NB4 (cell line): ENCODE measurements at regions not wholly inside any gene's neighbourhood (a gene's known extent, or its start where the extent isn't known, plus 50 kb on each side); places are given as distances from the start of the nearest gene placed in this dataset.

Source experiments
- DNase-seq: peaks from one replicate; pipeline ENCODE4 v3.0.0; 2010; ENCODE audit warnings: low read depth
- H3K4me3 ChIP-seq: one replicate; pipeline ENCODE4 v1.5.1; 2011; ENCODE audit warnings: mild to moderate bottlenecking, low read depth, low read length, moderate library complexity
- CTCF ChIP-seq: IDR thresholded peaks from one replicate; pipeline ENCODE4 v1.5.1; 2012; ENCODE audit warnings: low read depth, low read length
- MAX ChIP-seq: IDR thresholded peaks from 2 replicates; pipeline ENCODE4 v1.6.1; 2011; ENCODE audit warnings: low read depth, low read length
- MYC ChIP-seq: IDR thresholded peaks from 2 replicates; pipeline ENCODE4 v1.6.1; 2011; ENCODE audit warnings: low read depth, low read length
- POLR2A ChIP-seq: IDR thresholded peaks from 2 replicates; pipeline ENCODE4 v1.6.1; 2011; ENCODE audit warnings: mild to moderate bottlenecking; ENCODE audit not compliant: insufficient read length; ENCODE audit errors: extremely low read depth

- H3K4me3 ChIP-seq, result no peak overlapping the region
- TF ChIP-seq CTCF, result no peak
- no peak for TF ChIP-seq MYC
- no peak for TF ChIP-seq MAX
- TF ChIP-seq POLR2A, result no peak
- DNase-seq, result no peak
Observed at GRCh38 chr5:71844862-71845261, 125.8 kb downstream of the CARTPT start.

- TF ChIP-seq MAX (no peak), POLR2A (no peak), CTCF (no peak)
- DNase-seq, result no peak
- no peak overlapping the region for H3K4me3 ChIP-seq
Observed at GRCh38 chr5:71859515-71859914, 140.4 kb downstream of the CARTPT start.

GRCh38 chr5:71860048-71860447, 141.0 kb downstream of the CARTPT start:
- DNase-seq, result no peak
- TF ChIP-seq MYC, result no peak
- no peak for TF ChIP-seq CTCF
- TF ChIP-seq MAX, result no peak
- TF ChIP-seq POLR2A, result no peak

GRCh38 chr5:71861682-71862081, 142.6 kb downstream of the CARTPT start:
- DNase-seq, result no peak
- no peak overlapping the region for H3K4me3 ChIP-seq
- TF ChIP-seq MAX (no peak), MYC (no peak), CTCF (no peak), POLR2A (no peak)

More at GRCh38 chr5:71860048-71860447, 141.0 kb downstream of the CARTPT start:
- H3K4me3 ChIP-seq, result no peak overlapping the region

GRCh38 chr5:71862087-71862486, 143.0 kb downstream of the CARTPT start:
- no peak for DNase-seq
- TF ChIP-seq MAX, result no peak
- no peak for TF ChIP-seq MYC
- TF ChIP-seq POLR2A, result no peak
- TF ChIP-seq CTCF, result no peak

GRCh38 chr5:71862507-71863060, 143.5 kb downstream of the CARTPT start:
- no peak overlapping the region for H3K4me3 ChIP-seq
- TF ChIP-seq CTCF (no peak), MYC (no peak), POLR2A (no peak), MAX (no peak)
- DNase-seq, result no peak

More at GRCh38 chr5:71862087-71862486, 143.0 kb downstream of the CARTPT start:
- no peak overlapping the region for H3K4me3 ChIP-seq
